Liver (tissue), 8 donors: ENCODE measurements at regions not wholly inside any gene's neighbourhood (a gene's known extent, or its start where the extent isn't known, plus 50 kb on each side); places are given as distances from the start of the nearest gene placed in this dataset.

Experiments
- DNase-seq: peaks from one replicate; pipeline ENCODE4 v3.0.0-alpha.2; 2017; ENCODE audit warnings: low spot score
- H3K27ac ChIP-seq, 2 donors: one replicate each; pipeline ENCODE4 v1.7.0; 2013; ENCODE audit warnings: inconsistent platforms in 2 of 2, low read length in 2 of 2, control low read depth in 1 of 2, low read depth in 1 of 2, mild to moderate bottlenecking in 1 of 2
- H3K27me3 ChIP-seq, 4 donors: one replicate each; pipeline versions ENCODE4 v1.6.1 to v1.7.0; 2013; ENCODE audit warnings: low read length in 3 of 4, inconsistent platforms in 1 of 4, mild to moderate bottlenecking in 1 of 4, moderate library complexity in 1 of 4; ENCODE audit not compliant: control insufficient read depth in 4 of 4, insufficient read depth in 4 of 4
- H3K36me3 ChIP-seq, 4 donors: one replicate each; pipeline versions ENCODE4 v1.6.1 to v1.7.0; 2013; ENCODE audit warnings: low read length in 3 of 4, mild to moderate bottlenecking in 3 of 4, low read depth in 1 of 4, moderate library complexity in 1 of 4; ENCODE audit not compliant: control insufficient read depth in 4 of 4, insufficient read depth in 3 of 4
- H3K4me1 ChIP-seq, 4 donors: one replicate each; pipeline versions ENCODE4 v1.6.1 to v1.7.0; 2013; ENCODE audit warnings: low read length in 3 of 4, mild to moderate bottlenecking in 3 of 4, moderate library complexity in 1 of 4; ENCODE audit not compliant: control insufficient read depth in 4 of 4, insufficient read depth in 4 of 4
- H3K4me3 ChIP-seq, 3 donors: one replicate each; pipeline versions ENCODE4 v1.6.1 to v1.7.0; 2013; ENCODE audit warnings: low read length in 3 of 3, control low read depth in 1 of 3, low read depth in 1 of 3, mild to moderate bottlenecking in 1 of 3
- H3K9ac ChIP-seq, 2 donors: one replicate each; pipeline ENCODE4 v1.7.0; 2013; ENCODE audit warnings: low read length in 2 of 2, mild to moderate bottlenecking in 2 of 2, moderate library complexity in 2 of 2, control low read depth in 1 of 2, low read depth in 1 of 2
- H3K9me3 ChIP-seq, 4 donors: one replicate each; pipeline versions ENCODE4 v1.6.1 to v1.7.0; 2013; ENCODE audit warnings: low read length in 3 of 4; ENCODE audit not compliant: control insufficient read depth in 4 of 4
- EGR1 ChIP-seq, 2 donors: IDR thresholded peaks; 2 replicates each; pipeline ENCODE4 v1.6.1; 2016 to 2018; ENCODE audit warnings: antibody characterized with exemption in 2 of 2, low read depth in 2 of 2
- FOXA2 ChIP-seq: IDR thresholded peaks from 2 replicates; pipeline ENCODE4 v1.6.1; 2016; ENCODE audit warnings: antibody characterized with exemption
- GABPA ChIP-seq, 2 donors: IDR thresholded peaks in 1 of 2; conservative IDR thresholded peaks in 1 of 2; 2 replicates each; pipeline ENCODE4 v1.6.1; 2016; ENCODE audit warnings: antibody characterized with exemption in 2 of 2, mild to moderate bottlenecking in 1 of 2, moderate library complexity in 1 of 2
- HNF4A ChIP-seq, 2 donors: conservative IDR thresholded peaks; 2 replicates each; pipeline ENCODE4 v1.6.1; 2016; ENCODE audit warnings: antibody characterized with exemption in 2 of 2, mild to moderate bottlenecking in 2 of 2
- HNF4G ChIP-seq: IDR thresholded peaks from 2 replicates; pipeline ENCODE4 v1.6.1; 2016; ENCODE audit warnings: antibody characterized with exemption
- JUND ChIP-seq, 2 donors: IDR thresholded peaks; 2 replicates each; pipeline ENCODE4 v1.6.1; 2016; ENCODE audit warnings: antibody characterized with exemption in 2 of 2
- RAD21 ChIP-seq, 2 donors: IDR thresholded peaks; 2 replicates each; pipeline ENCODE4 v1.6.1; 2016; ENCODE audit warnings: antibody characterized with exemption in 2 of 2, mild to moderate bottlenecking in 2 of 2
- RXRA ChIP-seq, 2 donors: IDR thresholded peaks; 2 replicates each; pipeline ENCODE4 v1.6.1; 2017 to 2018; ENCODE audit warnings: antibody characterized with exemption in 2 of 2, mild to moderate bottlenecking in 1 of 2
- SP1 ChIP-seq: IDR thresholded peaks from 2 replicates; pipeline ENCODE4 v1.6.1; 2018; ENCODE audit warnings: antibody characterized with exemption, mild to moderate bottlenecking
- YY1 ChIP-seq: IDR thresholded peaks from 2 replicates; pipeline ENCODE4 v1.6.1; 2016; ENCODE audit warnings: antibody characterized with exemption, mild to moderate bottlenecking
- WGBS: extraction: QIAGEN DNeasy Blood & Tissue Kit; methylation state at CpG from one replicate; pipeline ENCODE4 v1.1.7; 2013; 5-methylcytosine and 5-hydroxymethylcytosine counted together
- TF ChIP-seq, protein P1 (sequence below): IDR thresholded peaks from 2 replicates; pipeline ENCODE4 v1.6.1; 2016; ENCODE audit warnings: antibody characterized with exemption
- TF ChIP-seq, protein P2 (sequence below): IDR thresholded peaks from 2 replicates; pipeline ENCODE4 v1.6.1; 2016; ENCODE audit warnings: antibody characterized with exemption
- TF ChIP-seq, protein P3 (sequence below): fragments of 150-350 bp; IDR thresholded peaks from 2 replicates; pipeline ENCODE4 v1.5.1; 2017; ENCODE audit warnings: improper control_type of control experiment, low read depth, low read length; ENCODE audit not compliant: missing input control
- TF ChIP-seq, protein P4 (sequence below): IDR thresholded peaks from 2 replicates; pipeline ENCODE4 v1.6.1; 2016; ENCODE audit warnings: antibody characterized with exemption, mild to moderate bottlenecking
- donor health status: healthy.
- donor health status: healthy.
- donor health status: healthy.
- donor health status: healthy.
- donor health status: healthy.

DNA sequence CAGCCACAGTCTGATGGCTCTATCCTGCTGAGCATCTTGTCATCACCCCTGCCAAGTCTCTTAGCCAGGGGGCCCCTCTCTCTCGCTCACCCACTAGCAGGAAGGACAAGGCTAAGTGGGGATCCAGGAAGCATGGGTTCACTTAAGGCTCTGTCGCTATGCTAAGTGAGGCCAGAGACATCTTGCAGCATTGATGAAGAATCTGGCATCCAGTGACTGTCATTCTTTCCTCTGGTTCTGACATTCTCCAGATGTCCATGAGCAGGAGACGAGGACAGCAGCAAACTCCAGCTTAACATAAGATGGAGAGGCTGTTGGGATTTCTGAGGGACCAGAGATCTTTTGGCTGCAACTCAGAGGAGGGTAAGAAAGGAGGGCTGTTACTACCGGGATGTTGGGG lies 230.2 kb downstream of the TSHZ3 start:
- H3K27ac ChIP-seq: no peak overlapping the region
- TF ChIP-seq JUND (IDR thresholded peaks at IDR 0.05) (no peak), RAD21 (IDR thresholded peaks at IDR 0.05) (peak in 1 of 2 donors; percentile 17), EGR1 (IDR thresholded peaks at IDR 0.05; ENCODE audit: low read depth in 2 of 2) (no peak), YY1 (no peak), HNF4A (conservative IDR thresholded peaks at IDR 0.05) (no peak), RXRA (IDR thresholded peaks at IDR 0.05) (peak in 1 of 2 donors; percentile 20)
- TF ChIP-seq, protein P1, sequence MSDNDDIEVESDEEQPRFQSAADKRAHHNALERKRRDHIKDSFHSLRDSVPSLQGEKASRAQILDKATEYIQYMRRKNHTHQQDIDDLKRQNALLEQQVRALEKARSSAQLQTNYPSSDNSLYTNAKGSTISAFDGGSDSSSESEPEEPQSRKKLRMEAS: no peak
- H3K27me3 ChIP-seq: peaks cover 0 to 4% (median 0%) of the 10 kb centered on the region in 4 donors
- H3K9ac ChIP-seq: no peak overlapping the region
- H3K36me3 ChIP-seq: no peaks in the 10 kb centered on the region
- no peak overlapping the region for H3K4me3 ChIP-seq
- WGBS: 63% methylated on average over 4 of the region's 4 CpGs
- no peaks in the 10 kb centered on the region for H3K4me1 ChIP-seq
- DNase-seq: no peak
- H3K9me3 ChIP-seq: no peaks in the 10 kb centered on the region

DNA sequence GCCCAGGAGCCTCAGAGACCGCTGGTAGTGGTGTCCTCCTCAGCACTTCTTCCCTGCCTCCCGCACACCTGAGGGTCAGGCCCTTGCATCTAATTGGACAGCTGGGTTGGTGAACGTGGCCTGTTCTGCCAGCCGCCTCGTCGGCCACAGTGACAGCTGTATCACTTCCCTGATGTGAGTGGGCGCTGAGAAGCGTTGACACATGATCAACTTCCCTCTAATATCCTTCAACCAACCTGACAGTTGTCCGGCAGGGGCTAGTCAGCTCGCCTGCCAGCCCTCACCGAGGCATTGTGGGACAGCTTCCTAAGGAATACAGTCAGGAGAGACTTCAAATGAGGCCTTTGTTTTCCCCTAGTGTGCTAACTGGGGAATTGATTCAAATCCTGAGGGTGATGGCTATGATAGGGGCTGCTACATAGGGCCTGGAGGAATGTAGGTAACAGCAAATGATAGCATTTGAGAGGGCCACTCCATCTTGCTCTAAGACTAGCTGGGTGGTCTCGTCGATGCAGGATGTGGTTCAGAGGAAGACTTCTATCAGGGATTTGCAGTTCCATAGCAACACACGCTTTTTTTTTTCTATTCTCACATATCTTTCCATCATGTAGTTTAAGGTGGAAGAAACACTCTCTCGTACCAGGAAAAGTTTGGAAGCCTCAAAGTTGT lies 230.8 kb downstream of the TSHZ3 start:
- Histone ChIP-seq H3K4me3 (no peak overlapping the region), H3K27ac (no peak overlapping the region), H3K9me3 (no peaks in the 10 kb centered on the region), H3K36me3 (no peaks in the 10 kb centered on the region), H3K4me1 (no peaks in the 10 kb centered on the region), H3K9ac (no peak overlapping the region), H3K27me3 (peaks cover 0 to 4% (median 0%) of the 10 kb centered on the region in 4 donors)
- TF ChIP-seq HNF4A (conservative IDR thresholded peaks at IDR 0.05) (no peak), JUND (IDR thresholded peaks at IDR 0.05) (no peak)
- TF ChIP-seq, protein P2, sequence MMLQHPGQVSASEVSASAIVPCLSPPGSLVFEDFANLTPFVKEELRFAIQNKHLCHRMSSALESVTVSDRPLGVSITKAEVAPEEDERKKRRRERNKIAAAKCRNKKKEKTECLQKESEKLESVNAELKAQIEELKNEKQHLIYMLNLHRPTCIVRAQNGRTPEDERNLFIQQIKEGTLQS: no peak
- DNase-seq: no peak
- 54% methylated on average over 15 of the region's 15 CpGs for WGBS

DNA sequence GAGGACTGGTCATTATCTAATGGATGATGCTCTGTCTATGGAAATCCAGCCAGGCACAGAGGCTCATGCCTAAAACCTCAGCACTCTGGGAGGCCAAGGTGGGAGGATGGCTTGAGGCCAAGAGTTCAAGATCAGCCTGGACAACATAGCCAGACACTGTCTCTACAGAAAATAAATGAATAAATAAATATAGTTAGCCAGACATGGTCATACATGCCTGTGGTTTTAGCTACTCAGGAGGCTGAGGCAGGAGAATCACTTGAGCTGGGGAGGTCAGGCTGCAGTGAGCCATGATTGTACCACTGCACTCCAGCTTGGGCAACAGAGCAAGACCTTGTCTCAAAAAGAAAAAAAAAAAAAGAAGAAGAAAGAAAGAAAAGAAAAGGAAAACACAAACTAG lies 234.7 kb downstream of the TSHZ3 start:
- H3K4me3 ChIP-seq: no peak overlapping the region
- no peaks in the 10 kb centered on the region for H3K36me3 ChIP-seq
- no peaks in the 10 kb centered on the region for H3K9me3 ChIP-seq
- TF ChIP-seq JUND (IDR thresholded peaks at IDR 0.05): no peak
- no peak for DNase-seq
- no peak overlapping the region for H3K27ac ChIP-seq
- H3K27me3 ChIP-seq: peaks cover 0 to 4% (median 0%) of the 10 kb centered on the region in 4 donors
- H3K9ac ChIP-seq: no peak overlapping the region
- H3K4me1 ChIP-seq: no peaks in the 10 kb centered on the region

DNA sequence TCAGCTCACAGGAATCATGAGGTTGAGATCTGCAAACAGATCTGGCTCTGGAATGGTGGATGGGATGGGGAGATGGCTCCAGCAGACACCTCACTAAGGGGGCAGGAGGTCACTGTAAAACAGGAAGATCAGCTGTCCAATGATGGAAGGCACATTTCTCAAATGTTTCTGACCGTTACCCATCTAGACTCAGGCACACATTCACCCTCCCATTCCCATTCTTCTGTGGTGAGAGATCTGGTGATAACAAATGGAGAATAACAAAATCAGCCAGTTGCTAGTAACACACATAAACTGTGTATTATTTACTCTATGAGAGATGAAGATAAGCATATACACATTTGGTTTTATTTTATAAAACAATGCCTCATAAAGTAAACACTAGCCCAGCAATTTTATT lies 235.9 kb downstream of the TSHZ3 start:
- no peaks in the 10 kb centered on the region for H3K36me3 ChIP-seq
- H3K4me1 ChIP-seq: no peaks in the 10 kb centered on the region
- H3K9ac ChIP-seq: no peak overlapping the region
- no peak for DNase-seq
- H3K9me3 ChIP-seq: no peaks in the 10 kb centered on the region
- 26% methylated on average over 1 of the region's 1 CpG for WGBS
- H3K27ac ChIP-seq: no peak overlapping the region
- TF ChIP-seq, protein P3, sequence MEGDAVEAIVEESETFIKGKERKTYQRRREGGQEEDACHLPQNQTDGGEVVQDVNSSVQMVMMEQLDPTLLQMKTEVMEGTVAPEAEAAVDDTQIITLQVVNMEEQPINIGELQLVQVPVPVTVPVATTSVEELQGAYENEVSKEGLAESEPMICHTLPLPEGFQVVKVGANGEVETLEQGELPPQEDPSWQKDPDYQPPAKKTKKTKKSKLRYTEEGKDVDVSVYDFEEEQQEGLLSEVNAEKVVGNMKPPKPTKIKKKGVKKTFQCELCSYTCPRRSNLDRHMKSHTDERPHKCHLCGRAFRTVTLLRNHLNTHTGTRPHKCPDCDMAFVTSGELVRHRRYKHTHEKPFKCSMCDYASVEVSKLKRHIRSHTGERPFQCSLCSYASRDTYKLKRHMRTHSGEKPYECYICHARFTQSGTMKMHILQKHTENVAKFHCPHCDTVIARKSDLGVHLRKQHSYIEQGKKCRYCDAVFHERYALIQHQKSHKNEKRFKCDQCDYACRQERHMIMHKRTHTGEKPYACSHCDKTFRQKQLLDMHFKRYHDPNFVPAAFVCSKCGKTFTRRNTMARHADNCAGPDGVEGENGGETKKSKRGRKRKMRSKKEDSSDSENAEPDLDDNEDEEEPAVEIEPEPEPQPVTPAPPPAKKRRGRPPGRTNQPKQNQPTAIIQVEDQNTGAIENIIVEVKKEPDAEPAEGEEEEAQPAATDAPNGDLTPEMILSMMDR: no peak
- TF ChIP-seq EGR1 (IDR thresholded peaks at IDR 0.05; ENCODE audit: low read depth in 2 of 2) (no peak), HNF4G (no peak), GABPA (IDR thresholded peaks at IDR 0.05 in 1 of 2, conservative IDR thresholded peaks at IDR 0.05 in 1 of 2) (no peak), SP1 (no peak), HNF4A (conservative IDR thresholded peaks at IDR 0.05) (no peak), JUND (IDR thresholded peaks at IDR 0.05) (no peak), FOXA2 (no peak)
- TF ChIP-seq, protein P1: no peak
- TF ChIP-seq, protein P4, sequence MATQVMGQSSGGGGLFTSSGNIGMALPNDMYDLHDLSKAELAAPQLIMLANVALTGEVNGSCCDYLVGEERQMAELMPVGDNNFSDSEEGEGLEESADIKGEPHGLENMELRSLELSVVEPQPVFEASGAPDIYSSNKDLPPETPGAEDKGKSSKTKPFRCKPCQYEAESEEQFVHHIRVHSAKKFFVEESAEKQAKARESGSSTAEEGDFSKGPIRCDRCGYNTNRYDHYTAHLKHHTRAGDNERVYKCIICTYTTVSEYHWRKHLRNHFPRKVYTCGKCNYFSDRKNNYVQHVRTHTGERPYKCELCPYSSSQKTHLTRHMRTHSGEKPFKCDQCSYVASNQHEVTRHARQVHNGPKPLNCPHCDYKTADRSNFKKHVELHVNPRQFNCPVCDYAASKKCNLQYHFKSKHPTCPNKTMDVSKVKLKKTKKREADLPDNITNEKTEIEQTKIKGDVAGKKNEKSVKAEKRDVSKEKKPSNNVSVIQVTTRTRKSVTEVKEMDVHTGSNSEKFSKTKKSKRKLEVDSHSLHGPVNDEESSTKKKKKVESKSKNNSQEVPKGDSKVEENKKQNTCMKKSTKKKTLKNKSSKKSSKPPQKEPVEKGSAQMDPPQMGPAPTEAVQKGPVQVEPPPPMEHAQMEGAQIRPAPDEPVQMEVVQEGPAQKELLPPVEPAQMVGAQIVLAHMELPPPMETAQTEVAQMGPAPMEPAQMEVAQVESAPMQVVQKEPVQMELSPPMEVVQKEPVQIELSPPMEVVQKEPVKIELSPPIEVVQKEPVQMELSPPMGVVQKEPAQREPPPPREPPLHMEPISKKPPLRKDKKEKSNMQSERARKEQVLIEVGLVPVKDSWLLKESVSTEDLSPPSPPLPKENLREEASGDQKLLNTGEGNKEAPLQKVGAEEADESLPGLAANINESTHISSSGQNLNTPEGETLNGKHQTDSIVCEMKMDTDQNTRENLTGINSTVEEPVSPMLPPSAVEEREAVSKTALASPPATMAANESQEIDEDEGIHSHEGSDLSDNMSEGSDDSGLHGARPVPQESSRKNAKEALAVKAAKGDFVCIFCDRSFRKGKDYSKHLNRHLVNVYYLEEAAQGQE: no peak
- TF ChIP-seq, protein P2: no peak
- H3K4me3 ChIP-seq: no peak overlapping the region
- H3K27me3 ChIP-seq: peaks cover 0 to 4% (median 0%) of the 10 kb centered on the region in 4 donors
